Epithelial cell of esophagus (primary cell): ENCODE measurements at regions not wholly inside any gene's neighbourhood (a gene's known extent, or its start where the extent isn't known, plus 50 kb on each side); places are given as distances from the start of the nearest gene placed in this dataset.

ENCODE experiments used
- DNase-seq: peaks from one replicate; pipeline ENCODE4 v3.0.0; 2010; ENCODE audit warnings: low read depth
- H3K4me3 ChIP-seq: 2 replicates; pipeline ENCODE4 v1.5.1; 2011; ENCODE audit warnings: mild to moderate bottlenecking, low read length, control low read depth
- CTCF ChIP-seq: IDR thresholded peaks from 2 replicates; pipeline ENCODE4 v1.5.1; 2011; ENCODE audit warnings: low read depth, mild to moderate bottlenecking, low read length, control low read depth, inconsistent platforms; ENCODE audit not compliant: insufficient read depth; ENCODE audit errors: missing control alignments

DNA sequence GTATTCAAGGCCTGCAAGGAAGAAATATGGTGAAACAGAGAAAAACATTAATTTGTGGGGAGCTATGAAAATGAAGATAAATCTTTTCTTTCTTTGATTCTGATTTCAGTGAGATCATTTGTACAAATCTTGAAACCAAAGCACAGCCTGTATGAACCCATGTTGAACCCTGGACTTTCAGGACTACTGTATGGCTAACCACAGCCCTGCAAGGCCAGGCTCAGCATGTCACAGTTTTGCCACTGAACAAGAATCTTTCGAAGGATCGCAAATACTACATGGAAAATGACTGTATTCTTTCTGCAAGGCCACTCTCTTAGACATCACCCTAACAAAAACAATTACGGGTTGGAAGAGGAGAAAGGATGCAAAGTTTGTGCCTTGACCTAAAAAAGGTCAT, 161.7 kb upstream of the MAF start:
- H3K4me3 ChIP-seq, result no peak overlapping the region
- TF ChIP-seq CTCF, result no peak
- DNase-seq, result no peak

DNA sequence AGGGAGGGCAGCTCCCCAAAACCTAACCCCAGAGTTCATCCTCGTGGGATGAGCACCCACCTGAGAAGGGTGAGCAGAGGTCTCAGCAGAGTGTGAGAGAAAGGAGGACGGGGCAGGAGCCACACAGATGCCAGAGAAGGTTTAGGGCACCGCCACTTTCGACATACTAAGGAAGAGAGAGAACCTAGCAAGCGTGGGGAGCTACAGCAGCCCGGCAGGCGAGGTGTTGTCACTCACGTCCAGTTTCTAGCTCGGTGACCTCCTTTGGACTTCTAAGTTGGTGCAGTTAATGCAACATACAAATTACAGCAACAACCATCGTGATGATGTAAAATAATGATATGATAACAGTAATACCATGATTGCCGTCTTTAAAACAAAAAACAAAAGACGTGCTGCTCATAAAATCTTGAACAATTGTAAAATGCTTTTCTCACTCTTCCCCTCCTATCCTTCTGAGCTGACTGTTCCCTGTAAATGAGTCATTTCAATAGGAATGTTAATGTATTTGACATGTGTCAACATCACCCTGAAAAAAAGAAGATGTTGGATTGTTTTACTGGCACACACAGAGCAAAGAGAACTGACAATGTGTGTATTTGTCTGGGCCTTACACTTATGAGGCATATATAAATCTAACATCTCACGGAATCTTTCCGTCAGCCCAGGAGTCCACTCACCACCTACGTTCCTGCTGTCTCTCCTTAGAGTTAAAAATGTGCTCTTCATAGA, 158.2 kb upstream of the MAF start:
- peak; percentile 74 for DNase-seq
- H3K4me3 ChIP-seq, result no peak overlapping the region
- no peak for TF ChIP-seq CTCF

DNA sequence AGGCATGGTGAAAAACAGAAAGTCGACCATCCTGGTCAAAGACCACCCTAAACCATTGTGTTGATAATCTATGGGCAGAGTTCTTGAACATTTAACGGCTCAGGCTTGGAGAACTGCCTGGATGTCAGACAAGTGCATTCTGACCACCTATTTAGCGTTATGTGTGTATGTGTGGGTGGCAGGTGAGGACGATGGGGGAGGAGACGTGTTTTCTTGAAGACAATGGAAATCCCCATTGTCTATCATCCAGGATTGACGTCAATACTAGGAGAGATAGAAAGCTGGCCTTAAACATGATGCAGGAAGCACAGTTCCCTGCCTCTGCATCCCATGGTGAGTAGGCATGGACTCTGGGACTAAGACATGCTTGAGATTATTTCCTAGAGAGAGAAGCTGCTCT, 157.4 kb upstream of the MAF start:
- no peak for TF ChIP-seq CTCF
- no peak for DNase-seq
- no peak overlapping the region for H3K4me3 ChIP-seq

DNA sequence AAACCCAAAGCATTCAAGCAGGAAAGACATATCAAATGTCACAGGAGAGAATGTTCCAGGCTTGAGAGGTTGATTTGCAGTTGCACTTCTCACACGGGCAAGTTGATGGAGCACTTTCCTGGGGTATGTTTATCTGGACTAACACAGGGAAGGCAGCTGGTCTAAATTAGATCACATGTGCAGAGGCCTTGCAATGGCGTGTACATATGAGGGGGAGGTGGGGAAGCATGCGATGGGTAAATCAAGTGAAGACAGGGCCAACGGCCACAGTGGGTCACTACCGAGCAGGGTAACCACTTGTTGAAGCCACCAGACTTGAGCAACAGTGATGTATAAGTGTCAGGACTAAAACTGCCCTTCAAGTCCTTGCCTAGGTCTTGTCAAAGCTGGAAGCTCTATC, 156.6 kb upstream of the MAF start:
- DNase-seq, result no peak
- no peak for TF ChIP-seq CTCF

DNA sequence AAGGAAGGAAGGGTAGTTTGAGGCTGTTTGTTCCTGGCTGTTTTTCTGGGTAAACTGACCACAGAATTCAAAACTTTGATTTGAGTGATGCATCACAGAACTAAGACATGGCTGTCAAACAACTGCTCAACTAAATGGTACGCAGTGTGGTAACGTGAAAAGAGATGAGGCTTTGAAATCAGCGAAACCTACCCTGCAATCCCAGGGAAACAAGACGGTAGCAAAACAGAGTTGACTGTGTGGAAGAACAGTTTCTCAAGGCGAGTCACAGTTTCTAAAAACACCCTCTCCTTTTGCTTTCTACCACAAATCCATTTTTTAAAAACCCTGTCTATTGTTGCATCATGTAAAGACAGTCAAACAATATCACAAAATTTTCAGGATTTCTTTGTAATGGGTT, 156.0 kb upstream of the MAF start:
- DNase-seq, result peak; percentile 25
- H3K4me3 ChIP-seq, result no peak overlapping the region
- TF ChIP-seq CTCF, result no peak

More for the DNA sequence above, 156.6 kb upstream of the MAF start:
- H3K4me3 ChIP-seq, result no peak overlapping the region

DNA sequence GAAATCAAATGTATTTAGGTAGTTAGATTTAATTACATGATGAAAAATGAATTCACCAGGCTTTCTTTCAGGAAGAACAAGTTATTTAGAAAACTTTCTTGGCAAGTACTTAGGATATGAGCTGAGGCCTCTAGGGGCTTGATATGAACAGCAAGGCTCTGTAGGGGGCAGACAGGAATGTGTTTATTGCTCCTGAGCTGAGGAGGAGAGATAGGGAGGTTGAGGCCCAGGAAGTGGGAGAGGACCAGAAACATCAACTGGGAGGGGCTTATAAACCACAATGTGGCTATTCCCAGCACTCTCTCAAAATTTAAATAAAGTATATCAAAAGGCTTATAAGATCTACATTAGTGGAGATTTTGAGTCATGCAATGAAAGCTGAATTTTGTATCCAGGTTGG, 154.0 kb upstream of the MAF start:
- DNase-seq, result no peak
- no peak for TF ChIP-seq CTCF
- no peak overlapping the region for H3K4me3 ChIP-seq

- no peak for DNase-seq
- TF ChIP-seq CTCF, result no peak
- no peak overlapping the region for H3K4me3 ChIP-seq
Measured at GRCh38 chr16:79754081-79754480, 153.5 kb upstream of the MAF start.
